H9 (cell line): ENCODE measurements at regions not wholly inside any gene's neighbourhood (a gene's known extent, or its start where the extent isn't known, plus 50 kb on each side); places are given as distances from the start of the nearest gene placed in this dataset.

Experiments used
- DNase-seq: peaks from one replicate; pipeline ENCODE4 v3.0.0-alpha.2; 2017
- H2AFZ ChIP-seq: one replicate; pipeline ENCODE4 v1.6.1; 2013; ENCODE audit warnings: mild to moderate bottlenecking, low read length, control low read depth, moderate library complexity
- H2AK5ac ChIP-seq: 2 replicates; pipeline ENCODE4 v1.6.1; 2013; ENCODE audit warnings: low read length, control low read depth, mixed read lengths; ENCODE audit not compliant: insufficient read length
- H2BK120ac ChIP-seq: one replicate; pipeline ENCODE4 v1.6.1; 2013; ENCODE audit warnings: low read depth, mild to moderate bottlenecking, low read length, control low read depth, inconsistent platforms; ENCODE audit not compliant: poor library complexity, severe bottlenecking
- H2BK12ac ChIP-seq: 2 replicates; pipeline ENCODE4 v1.6.1; 2013; ENCODE audit warnings: low read length, control low read depth, mixed read lengths, low read depth; ENCODE audit not compliant: insufficient read length
- H2BK15ac ChIP-seq: 2 replicates; pipeline ENCODE4 v1.6.1; 2013; ENCODE audit warnings: low read depth, low read length, control low read depth
- H2BK20ac ChIP-seq: one replicate; pipeline ENCODE4 v1.6.1; 2013; ENCODE audit warnings: low read depth, mild to moderate bottlenecking, low read length, control low read depth, inconsistent platforms; ENCODE audit not compliant: poor library complexity, severe bottlenecking
- H2BK5ac ChIP-seq: 2 replicates; pipeline ENCODE4 v1.6.1; 2013; ENCODE audit warnings: low read length, control low read depth, mixed read lengths; ENCODE audit not compliant: insufficient read length
- H3K14ac ChIP-seq: 2 replicates; pipeline ENCODE4 v1.6.1; 2013; ENCODE audit warnings: low read length, control low read depth; ENCODE audit not compliant: insufficient read depth
- H3K18ac ChIP-seq: 2 replicates; pipeline ENCODE4 v1.6.1; 2013; ENCODE audit warnings: low read depth, mild to moderate bottlenecking, mixed read lengths, low read length, control low read depth; ENCODE audit not compliant: insufficient read length
- H3K23ac ChIP-seq: 2 replicates; pipeline ENCODE4 v1.6.1; 2013; ENCODE audit warnings: low read length, control low read depth, mixed read lengths, low read depth; ENCODE audit not compliant: insufficient read length
- H3K23me2 ChIP-seq: 2 replicates; pipeline ENCODE4 v1.6.1; 2013; ENCODE audit warnings: low read depth, mild to moderate bottlenecking, mixed read lengths, low read length, control low read depth; ENCODE audit not compliant: insufficient read length, poor library complexity, severe bottlenecking
- H3K27ac ChIP-seq: 2 replicates; pipeline ENCODE4 v1.5.1; 2013; ENCODE audit warnings: low read length, control low read depth, mixed read lengths, low read depth; ENCODE audit not compliant: insufficient read length
- H3K27me3 ChIP-seq: 2 replicates; pipeline ENCODE4 v1.6.1; 2013; ENCODE audit warnings: low read length, control low read depth, inconsistent platforms; ENCODE audit not compliant: insufficient read depth
- H3K4ac ChIP-seq: 2 replicates; pipeline ENCODE4 v1.6.1; 2013; ENCODE audit warnings: low read depth, mild to moderate bottlenecking, control low read depth, inconsistent platforms, low read length, moderate library complexity
- H3K4me1 ChIP-seq: 2 replicates; pipeline ENCODE4 v1.6.1; 2013; ENCODE audit warnings: low read length, control low read depth, inconsistent platforms; ENCODE audit not compliant: insufficient read depth
- H3K4me2 ChIP-seq: 2 replicates; pipeline ENCODE4 v1.6.1; 2013; ENCODE audit warnings: low read length, control low read depth, mixed read lengths; ENCODE audit not compliant: insufficient read length, insufficient read depth
- H3K56ac ChIP-seq: 2 replicates; pipeline ENCODE4 v1.6.1; 2013; ENCODE audit warnings: low read depth, mild to moderate bottlenecking, mixed read lengths, low read length, control low read depth; ENCODE audit not compliant: insufficient read length
- H3K79me1 ChIP-seq: 2 replicates; pipeline ENCODE4 v1.6.1; 2013; ENCODE audit warnings: low read depth, mild to moderate bottlenecking, moderate library complexity, low read length, control low read depth, inconsistent platforms; ENCODE audit not compliant: insufficient read depth, poor library complexity, severe bottlenecking
- H3K79me2 ChIP-seq: 2 replicates; pipeline ENCODE4 v1.6.1; 2013; ENCODE audit warnings: low read length, control low read depth, inconsistent platforms; ENCODE audit not compliant: insufficient read depth
- H3K9ac ChIP-seq: 2 replicates; pipeline ENCODE4 v1.6.1; 2013; ENCODE audit warnings: low read length, control low read depth, mixed read lengths; ENCODE audit not compliant: insufficient read length; ENCODE audit errors: extremely low read depth
- H3K9me3 ChIP-seq: one replicate; pipeline ENCODE4 v1.6.1; 2013; ENCODE audit warnings: low read depth, low read length, inconsistent platforms; ENCODE audit not compliant: control insufficient read depth
- H3T11ph ChIP-seq: one replicate; pipeline ENCODE4 v1.6.1; 2013; ENCODE audit warnings: mild to moderate bottlenecking, low read length, control low read depth, inconsistent platforms
- H4K20me1 ChIP-seq: one replicate; pipeline ENCODE4 v1.6.1; 2013; ENCODE audit not compliant: control insufficient read depth, insufficient read length, insufficient read depth
- H4K5ac ChIP-seq: 2 replicates; pipeline ENCODE4 v1.6.1; 2013; ENCODE audit warnings: low read depth, mild to moderate bottlenecking, mixed read lengths, low read length, control low read depth; ENCODE audit not compliant: insufficient read length
- H4K8ac ChIP-seq: replicated peaks from 2 replicates; pipeline ENCODE4 v1.6.1; 2013; ENCODE audit warnings: low read length, control low read depth, mixed read lengths, low read depth; ENCODE audit not compliant: insufficient read length
- H4K91ac ChIP-seq: 2 replicates; pipeline ENCODE4 v1.6.1; 2013; ENCODE audit warnings: low read depth, mild to moderate bottlenecking, moderate library complexity, mixed read lengths, low read length, control low read depth; ENCODE audit not compliant: insufficient read length
- H3K27ac Mint-ChIP-seq, 3 experiments: 2 replicates in 2 of 3; 3 replicates in 1 of 3; pipeline ENCODE4 v1.8.0; 2020 to 2021; ENCODE audit warnings: mixed read lengths in 3 of 3, mild to moderate bottlenecking in 1 of 3, moderate library complexity in 1 of 3
- H3K27me3 Mint-ChIP-seq: 2 replicates; pipeline ENCODE4 v1.8.0; 2021; ENCODE audit warnings: low read depth, mild to moderate bottlenecking, moderate library complexity, mixed read lengths
- H3K36me3 Mint-ChIP-seq, 3 experiments: 2 replicates in 2 of 3; 3 replicates in 1 of 3; pipeline ENCODE4 v1.8.0; 2020 to 2021; ENCODE audit warnings: low read depth in 3 of 3, mixed read lengths in 3 of 3; ENCODE audit not compliant: insufficient read depth in 1 of 3
- H3K4me1 Mint-ChIP-seq, 2 experiments: 2 replicates each; pipeline ENCODE4 v1.8.0; 2020; ENCODE audit warnings: mixed read lengths in 2 of 2
- H3K4me3 Mint-ChIP-seq, 2 experiments: 2 replicates in 1 of 2; 3 replicates in 1 of 2; pipeline ENCODE4 v1.8.0; 2020 to 2021; ENCODE audit warnings: mild to moderate bottlenecking in 2 of 2, mixed read lengths in 2 of 2, moderate library complexity in 1 of 2
- H3K9me3 Mint-ChIP-seq, 2 experiments: 2 replicates in 1 of 2; 3 replicates in 1 of 2; pipeline ENCODE4 v1.8.0; 2020; ENCODE audit warnings: mild to moderate bottlenecking in 2 of 2, mixed read lengths in 2 of 2, moderate library complexity in 1 of 2
- WGBS: extraction: QIAGEN DNeasy Blood & Tissue Kit; methylation state at CpG from one replicate; pipeline ENCODE4 v1.1.7; 2013; ENCODE audit warnings: missing lambda C conversion rate, low lambda C conversion rate, mixed read lengths; ENCODE audit not compliant: insufficient read length; ENCODE audit errors: extremely low coverage; 5-methylcytosine and 5-hydroxymethylcytosine counted together
- TF ChIP-seq, protein P1 (sequence below): fragments of 200-600 bp; sonication (generic); conservative IDR thresholded peaks from 3 replicates; pipeline ENCODE4 v1.8.0; 2021; ENCODE audit warnings: antibody characterized with exemption, mild to moderate bottlenecking

DNA sequence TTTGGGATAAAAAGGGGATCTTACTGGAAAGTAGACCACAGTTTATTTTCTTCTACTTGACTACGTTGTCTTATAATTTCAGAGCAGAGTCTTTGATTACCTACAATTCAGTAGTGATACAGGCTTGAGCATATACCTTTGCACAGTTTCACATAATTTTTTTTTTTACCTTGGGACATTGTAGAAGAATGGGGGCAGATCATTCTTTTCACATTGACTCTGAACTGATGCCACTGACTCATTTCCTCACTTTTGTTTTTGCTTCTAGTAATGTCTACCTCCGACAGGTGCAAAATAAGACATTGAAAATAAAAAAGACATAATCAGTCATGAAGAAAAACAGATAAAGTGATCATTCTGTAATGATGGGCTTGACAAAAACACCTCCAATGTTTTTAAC is 688.3 kb upstream of the CHORDC1 start:
- Histone ChIP-seq H3K56ac (no peak overlapping the region), H3K79me2 (no peaks in the 10 kb centered on the region), H4K5ac (no peak overlapping the region), H3K79me1 (no peaks in the 10 kb centered on the region), H3K4me1 (no peaks in the 10 kb centered on the region), H3K23me2 (no peaks in the 10 kb centered on the region), H2AK5ac (no peak overlapping the region), H2BK5ac (no peak overlapping the region), H3K4me2 (no peak overlapping the region), H4K8ac (no peak overlapping the region), H4K20me1 (no peaks in the 10 kb centered on the region), H3K9me3 (no peaks in the 10 kb centered on the region), H2AFZ (no peak overlapping the region), H3K23ac (no peak overlapping the region), H2BK15ac (no peak overlapping the region), H3K9ac (no peak overlapping the region), H3K27me3 (no peaks in the 10 kb centered on the region), H3T11ph (no peak overlapping the region), H3K4ac (no peak overlapping the region), H3K14ac (no peak overlapping the region), H3K18ac (no peak overlapping the region), H4K91ac (no peak overlapping the region), H2BK12ac (no peak overlapping the region), H3K27ac (no peak overlapping the region), H2BK20ac (no peak overlapping the region), H2BK120ac (no peak overlapping the region)
- Mint-ChIP-seq H3K4me3 (no peak overlapping the region), H3K27ac (no peak overlapping the region), H3K27me3 (no peaks in the 10 kb centered on the region), H3K36me3 (no peaks in the 10 kb centered on the region), H3K9me3 (no peaks in the 10 kb centered on the region), H3K4me1 (no peaks in the 10 kb centered on the region; a peak in 1 of 4 replicates)
- no peak for DNase-seq
- TF ChIP-seq, protein P1, sequence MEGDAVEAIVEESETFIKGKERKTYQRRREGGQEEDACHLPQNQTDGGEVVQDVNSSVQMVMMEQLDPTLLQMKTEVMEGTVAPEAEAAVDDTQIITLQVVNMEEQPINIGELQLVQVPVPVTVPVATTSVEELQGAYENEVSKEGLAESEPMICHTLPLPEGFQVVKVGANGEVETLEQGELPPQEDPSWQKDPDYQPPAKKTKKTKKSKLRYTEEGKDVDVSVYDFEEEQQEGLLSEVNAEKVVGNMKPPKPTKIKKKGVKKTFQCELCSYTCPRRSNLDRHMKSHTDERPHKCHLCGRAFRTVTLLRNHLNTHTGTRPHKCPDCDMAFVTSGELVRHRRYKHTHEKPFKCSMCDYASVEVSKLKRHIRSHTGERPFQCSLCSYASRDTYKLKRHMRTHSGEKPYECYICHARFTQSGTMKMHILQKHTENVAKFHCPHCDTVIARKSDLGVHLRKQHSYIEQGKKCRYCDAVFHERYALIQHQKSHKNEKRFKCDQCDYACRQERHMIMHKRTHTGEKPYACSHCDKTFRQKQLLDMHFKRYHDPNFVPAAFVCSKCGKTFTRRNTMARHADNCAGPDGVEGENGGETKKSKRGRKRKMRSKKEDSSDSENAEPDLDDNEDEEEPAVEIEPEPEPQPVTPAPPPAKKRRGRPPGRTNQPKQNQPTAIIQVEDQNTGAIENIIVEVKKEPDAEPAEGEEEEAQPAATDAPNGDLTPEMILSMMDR: no peak
- WGBS: no CpG with 5 or more reads among the region's 2 CpGs
